ENCODE measurements at regions not wholly inside any gene's neighbourhood (a gene's known extent, or its start where the extent isn't known, plus 50 kb on each side); places are given as distances from the start of the nearest gene placed in this dataset.

GRCh38 chr11:64501500-64502427 lies 54.0 kb upstream of the SLC22A11 start:
- no peak for DNase-seq (ENCODE audit: low spot score)

- DNase-seq (ENCODE audit: low spot score), result no peak
Observed at GRCh38 chr11:64502634-64503033, 53.1 kb upstream of the SLC22A11 start.

GRCh38 chr11:64503186-64503753 lies 52.5 kb upstream of the SLC22A11 start:
- no peak for DNase-seq (ENCODE audit: low spot score)

- DNase-seq (ENCODE audit: low spot score), result no peak
Observed at GRCh38 chr11:64504999-64505398, 50.7 kb upstream of the SLC22A11 start.
